Gastroesophageal sphincter (tissue), 3 donors: ENCODE measurements at regions not wholly inside any gene's neighbourhood (a gene's known extent, or its start where the extent isn't known, plus 50 kb on each side); places are given as distances from the start of the nearest gene placed in this dataset.

ENCODE experiments used
- EP300 ChIP-seq: sonication (generic); formaldehyde crosslinking; IDR thresholded peaks from one replicate; pipeline ENCODE4 v1.6.1; 2017; ENCODE audit warnings: antibody characterized with exemption, mild to moderate bottlenecking
- POLR2A ChIP-seq, 2 donors: fragments of 450-650 bp; IDR thresholded peaks; one replicate each; pipeline ENCODE4 v1.6.1; 2017; ENCODE audit warnings: antibody characterized with exemption in 2 of 2, mild to moderate bottlenecking in 2 of 2, moderate library complexity in 1 of 2
- POLR2AphosphoS5 ChIP-seq: sonication (generic); formaldehyde crosslinking; IDR thresholded peaks from one replicate; pipeline ENCODE4 v1.6.1; 2017; ENCODE audit warnings: antibody characterized with exemption
- TF ChIP-seq, protein P1 (sequence below), 4 experiments: fragments of 200-600 bp in 2 of 4; fragments of 450-650 bp in 2 of 4; sonication (generic) in 1 of 4; IDR thresholded peaks; one replicate each; pipeline ENCODE4 v1.5.1; 2017 to 2019; ENCODE audit warnings: antibody characterized with exemption in 4 of 4, mild to moderate bottlenecking in 2 of 4, moderate library complexity in 2 of 4

DNA sequence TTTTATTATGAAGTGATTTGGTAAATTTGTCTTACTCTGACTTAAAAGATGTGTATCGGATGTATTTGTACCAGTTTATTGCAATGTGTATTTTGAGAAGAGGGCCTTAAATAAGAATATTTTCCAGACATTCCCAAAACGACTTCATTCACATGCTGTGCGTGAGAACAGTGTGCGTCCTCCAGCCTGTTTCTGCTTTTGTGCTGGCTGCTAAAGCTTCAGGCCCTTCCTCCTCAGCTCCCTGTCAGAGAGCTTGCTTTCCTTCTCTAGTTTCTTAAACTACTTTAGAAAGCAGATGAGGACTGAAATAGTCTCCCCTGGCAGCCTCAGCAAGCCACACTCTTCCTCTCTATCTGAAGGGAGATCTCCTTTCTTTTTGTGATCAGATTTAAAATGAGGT, 157.8 kb downstream of the SAMD5 start:
- no peak for TF ChIP-seq EP300
- no peak for TF ChIP-seq POLR2A (IDR thresholded peaks at IDR 0.05)
- TF ChIP-seq, protein P1, sequence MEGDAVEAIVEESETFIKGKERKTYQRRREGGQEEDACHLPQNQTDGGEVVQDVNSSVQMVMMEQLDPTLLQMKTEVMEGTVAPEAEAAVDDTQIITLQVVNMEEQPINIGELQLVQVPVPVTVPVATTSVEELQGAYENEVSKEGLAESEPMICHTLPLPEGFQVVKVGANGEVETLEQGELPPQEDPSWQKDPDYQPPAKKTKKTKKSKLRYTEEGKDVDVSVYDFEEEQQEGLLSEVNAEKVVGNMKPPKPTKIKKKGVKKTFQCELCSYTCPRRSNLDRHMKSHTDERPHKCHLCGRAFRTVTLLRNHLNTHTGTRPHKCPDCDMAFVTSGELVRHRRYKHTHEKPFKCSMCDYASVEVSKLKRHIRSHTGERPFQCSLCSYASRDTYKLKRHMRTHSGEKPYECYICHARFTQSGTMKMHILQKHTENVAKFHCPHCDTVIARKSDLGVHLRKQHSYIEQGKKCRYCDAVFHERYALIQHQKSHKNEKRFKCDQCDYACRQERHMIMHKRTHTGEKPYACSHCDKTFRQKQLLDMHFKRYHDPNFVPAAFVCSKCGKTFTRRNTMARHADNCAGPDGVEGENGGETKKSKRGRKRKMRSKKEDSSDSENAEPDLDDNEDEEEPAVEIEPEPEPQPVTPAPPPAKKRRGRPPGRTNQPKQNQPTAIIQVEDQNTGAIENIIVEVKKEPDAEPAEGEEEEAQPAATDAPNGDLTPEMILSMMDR (IDR thresholded peaks at IDR 0.05) = no peak
- no peak for TF ChIP-seq POLR2AphosphoS5
